ENCODE measurements at regions not wholly inside any gene's neighbourhood (a gene's known extent, or its start where the extent isn't known, plus 50 kb on each side); places are given as distances from the start of the nearest gene placed in this dataset.

DNA sequence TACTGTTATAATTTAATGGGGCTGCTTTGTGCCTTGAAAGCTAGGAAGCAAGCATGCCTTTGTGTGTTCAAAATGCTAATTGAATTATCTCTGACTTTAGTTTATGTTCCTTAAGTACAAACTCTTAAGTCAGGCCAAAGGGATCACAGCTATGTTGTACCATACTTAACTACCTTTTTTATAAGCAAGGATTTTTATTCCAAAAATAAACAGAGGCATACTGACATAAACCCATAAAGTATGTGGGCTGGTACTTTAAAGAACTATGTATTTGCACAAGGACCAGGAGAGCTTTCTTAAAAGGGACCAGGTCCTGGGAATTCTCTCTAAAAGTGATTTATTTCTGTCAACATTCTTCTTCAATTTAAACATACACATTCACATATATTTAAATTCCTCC lies 57.8 kb upstream of the HCCS start:
- no peak for DNase-seq (ENCODE audit: insufficient read length, low spot score, missing footprints)
- Histone ChIP-seq H3K9me3 (ENCODE audit: low read depth, low read length) (no peaks in the 10 kb centered on the region), H3K4me3 (ENCODE audit: insufficient read depth, low read length) (no peak overlapping the region), H3K27ac (ENCODE audit: low read depth, low read length) (no peak overlapping the region), H3K36me3 (ENCODE audit: insufficient read depth, low read length) (no peaks in the 10 kb centered on the region), H3K79me2 (ENCODE audit: insufficient read depth, low read length) (no peaks in the 10 kb centered on the region), H3K4me2 (ENCODE audit: insufficient read depth, low read length) (no peak overlapping the region), H3K4me1 (ENCODE audit: insufficient read depth, low read length) (no peaks in the 10 kb centered on the region), H3K27me3 (ENCODE audit: insufficient read depth, low read length) (no peaks in the 10 kb centered on the region), H2AFZ (ENCODE audit: low read length) (no peak overlapping the region), H4K20me1 (ENCODE audit: insufficient read depth, low read length) (no peaks in the 10 kb centered on the region)
- TF ChIP-seq CTCF (IDR thresholded peaks at IDR 0.05; ENCODE audit: extremely low read depth, low read depth, low read length): no peak

GRCh38 chrX:11056322-11057176 lies 54.6 kb upstream of the HCCS start:
- no peaks in the 10 kb centered on the region for H3K36me3 ChIP-seq (ENCODE audit: insufficient read depth, low read length)
- H4K20me1 ChIP-seq (ENCODE audit: insufficient read depth, low read length): no peaks in the 10 kb centered on the region
- H3K4me1 ChIP-seq (ENCODE audit: insufficient read depth, low read length): peaks cover 6% of the 10 kb centered on the region
- TF ChIP-seq CTCF (IDR thresholded peaks at IDR 0.05; ENCODE audit: extremely low read depth, low read depth, low read length): no peak
- no peak overlapping the region for H3K27ac ChIP-seq (ENCODE audit: low read depth, low read length)
- no peak overlapping the region for H3K4me2 ChIP-seq (ENCODE audit: insufficient read depth, low read length)
- H3K9me3 ChIP-seq (ENCODE audit: low read depth, low read length): no peaks in the 10 kb centered on the region
- no peaks in the 10 kb centered on the region for H3K79me2 ChIP-seq (ENCODE audit: insufficient read depth, low read length)
- no peaks in the 10 kb centered on the region for H3K27me3 ChIP-seq (ENCODE audit: insufficient read depth, low read length)
- no peak overlapping the region for H3K4me3 ChIP-seq (ENCODE audit: insufficient read depth, low read length)
- no peak overlapping the region for H2AFZ ChIP-seq (ENCODE audit: low read length)
- no peak for DNase-seq (ENCODE audit: insufficient read length, low spot score, missing footprints)

- H3K4me3 ChIP-seq (ENCODE audit: insufficient read depth, low read length): no peak overlapping the region
- H3K36me3 ChIP-seq (ENCODE audit: insufficient read depth, low read length): no peaks in the 10 kb centered on the region
- no peak for TF ChIP-seq CTCF (IDR thresholded peaks at IDR 0.05; ENCODE audit: extremely low read depth, low read depth, low read length)
- H3K27me3 ChIP-seq (ENCODE audit: insufficient read depth, low read length): no peaks in the 10 kb centered on the region
- H3K9me3 ChIP-seq (ENCODE audit: low read depth, low read length): no peaks in the 10 kb centered on the region
- no peaks in the 10 kb centered on the region for H3K79me2 ChIP-seq (ENCODE audit: insufficient read depth, low read length)
- DNase-seq (ENCODE audit: insufficient read length, low spot score, missing footprints): peak; percentile 31
- no peaks in the 10 kb centered on the region for H4K20me1 ChIP-seq (ENCODE audit: insufficient read depth, low read length)
- peaks cover 20% of the 10 kb centered on the region for H3K4me1 ChIP-seq (ENCODE audit: insufficient read depth, low read length)
- peak overlapping the region; percentile 15 for H3K27ac ChIP-seq (ENCODE audit: low read depth, low read length)
- H2AFZ ChIP-seq (ENCODE audit: low read length): no peak overlapping the region
- no peak overlapping the region for H3K4me2 ChIP-seq (ENCODE audit: insufficient read depth, low read length)
Observed at GRCh38 chrX:11059933-11060332, 51.2 kb upstream of the HCCS start.
